ENCODE measurements at regions not wholly inside any gene's neighbourhood (a gene's known extent, or its start where the extent isn't known, plus 50 kb on each side); places are given as distances from the start of the nearest gene placed in this dataset.
"Not testable (repeated sequence)": the region's sequence is repeated elsewhere in the genome, so short reads cannot be mapped to it uniquely, and the experiment has no call there.

DNA sequence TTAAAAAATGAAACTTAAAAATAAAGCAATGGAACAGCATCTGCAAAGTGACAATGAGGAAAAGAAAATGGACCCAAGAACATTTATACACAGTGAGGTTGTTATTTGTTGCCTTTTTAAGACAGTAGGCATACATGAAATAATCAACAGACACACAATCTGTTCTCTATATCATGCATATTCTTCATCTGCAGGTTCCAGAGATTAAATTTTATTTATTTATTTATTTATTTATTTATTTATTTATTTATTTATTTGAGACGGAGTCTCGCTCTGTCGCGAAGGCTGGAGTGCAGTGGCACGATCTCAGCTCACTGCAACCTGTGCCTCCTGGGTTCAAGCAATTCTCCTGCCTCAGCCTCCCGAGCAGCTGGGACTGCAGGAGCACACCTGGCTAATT, 114.4 kb upstream of the ATP2B1 start:
- TF ChIP-seq CTCF, POLR2AphosphoS5, POLR2A (IDR thresholded peaks at IDR 0.05): not testable (repeated sequence)

All from sigmoid colon (tissue), 4 donors.